ENCODE measurements at regions not wholly inside any gene's neighbourhood (a gene's known extent, or its start where the extent isn't known, plus 50 kb on each side); places are given as distances from the start of the nearest gene placed in this dataset.
"Not testable (repeated sequence)": the region's sequence is repeated elsewhere in the genome, so short reads cannot be mapped to it uniquely, and the experiment has no call there.

DNA sequence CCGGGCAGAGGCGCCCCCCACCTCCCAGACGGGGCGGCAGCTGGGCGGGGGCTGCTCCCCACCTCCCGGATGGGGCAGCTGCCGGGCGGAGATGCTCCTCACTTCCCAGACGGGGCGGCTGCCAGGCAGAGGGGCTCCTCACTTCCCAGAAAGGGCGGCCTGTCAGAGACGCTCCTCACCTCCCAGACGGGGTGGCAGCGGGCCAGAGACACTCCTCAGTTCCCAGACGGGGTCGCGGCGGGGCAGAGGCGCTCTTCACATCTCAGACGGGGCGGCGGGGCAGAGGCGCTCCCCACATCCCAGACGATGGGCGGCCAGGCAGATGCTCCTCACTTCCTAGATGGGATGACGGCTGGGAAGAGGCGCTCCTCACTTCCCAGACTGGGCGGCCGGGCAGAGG lies 1337.9 kb downstream of the BRINP3 start:
- not testable (repeated sequence) for H3K27me3 ChIP-seq (ENCODE audit: control insufficient read depth, insufficient read depth, low read length); H3K4me1 ChIP-seq (ENCODE audit: control insufficient read depth, insufficient read depth, low read length); H3K9ac ChIP-seq (ENCODE audit: low read depth, low read length); H3K9me3 ChIP-seq (replicated peaks; ENCODE audit: low read length); H3K36me3 ChIP-seq (ENCODE audit: insufficient read depth, low read length); H3K4me3 ChIP-seq (ENCODE audit: low read length); H3K4me2 ChIP-seq (ENCODE audit: low read length)

DNA sequence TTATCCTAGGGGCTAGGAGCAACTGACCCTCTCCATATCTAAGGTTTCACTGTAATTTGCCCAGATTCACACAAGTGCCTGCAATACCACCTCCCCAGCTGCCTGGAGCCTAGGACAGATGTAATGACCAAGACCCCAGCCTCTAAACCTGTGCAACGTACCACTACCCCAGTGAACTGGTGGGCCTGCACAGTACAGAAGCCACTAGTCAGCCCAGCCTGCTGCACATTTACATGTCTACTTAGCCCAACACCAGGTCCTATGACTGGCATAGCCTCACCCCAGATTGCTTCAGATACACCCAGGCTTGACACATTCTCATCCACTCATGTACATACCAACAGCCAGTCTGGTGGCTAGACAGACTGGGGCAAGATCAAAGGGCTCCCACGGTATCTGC lies 1336.6 kb downstream of the BRINP3 start:
- Histone ChIP-seq H3K9ac (ENCODE audit: low read depth, low read length) (no peak overlapping the region), H3K36me3 (ENCODE audit: insufficient read depth, low read length) (no peaks in the 10 kb centered on the region), H3K4me2 (ENCODE audit: low read length) (no peak overlapping the region), H3K9me3 (replicated peaks; ENCODE audit: low read length) (peaks cover 9% of the 10 kb centered on the region), H3K27me3 (ENCODE audit: control insufficient read depth, insufficient read depth, low read length) (no peaks in the 10 kb centered on the region), H3K4me1 (ENCODE audit: control insufficient read depth, insufficient read depth, low read length) (no peaks in the 10 kb centered on the region), H3K4me3 (ENCODE audit: low read length) (no peak overlapping the region)

DNA sequence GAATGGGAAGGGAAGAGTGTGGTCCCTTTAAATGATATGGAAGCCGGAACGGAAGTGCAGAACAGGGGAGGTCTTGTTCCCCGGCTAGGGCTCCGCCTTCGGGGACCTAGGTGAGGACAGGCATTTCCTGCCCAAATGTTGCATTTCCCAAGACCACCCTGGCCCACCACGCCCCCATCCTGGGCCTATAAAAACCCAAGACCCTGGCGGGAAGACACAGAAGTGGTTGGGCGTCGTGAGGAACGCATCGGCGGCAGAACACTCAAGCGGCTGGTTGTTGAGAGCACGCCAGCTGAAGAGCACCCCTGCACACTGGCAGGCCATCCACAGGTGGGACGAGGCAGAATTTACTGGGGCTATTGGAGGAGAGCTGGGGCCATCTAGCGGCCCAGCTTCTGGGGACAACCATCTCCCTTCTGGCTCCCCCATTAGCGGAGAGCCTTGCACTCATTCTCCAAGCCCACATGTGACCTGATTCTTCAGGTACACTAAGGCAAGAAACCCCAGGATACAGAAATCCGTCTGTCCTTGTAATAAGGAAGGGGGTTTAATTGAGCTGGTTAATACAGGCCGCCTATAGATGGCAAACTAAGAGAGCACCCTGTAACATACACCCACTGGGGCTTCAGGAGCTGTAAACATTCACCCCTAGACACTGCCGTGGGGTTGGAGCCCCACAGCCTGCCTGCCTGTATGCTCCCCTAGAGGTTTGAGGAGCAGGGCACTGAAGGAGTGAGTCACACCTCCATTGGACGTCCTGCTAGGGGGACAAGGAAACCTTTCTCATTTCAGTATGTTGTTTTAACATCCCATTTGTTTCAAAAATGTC lies 1327.9 kb downstream of the BRINP3 start:
- Histone ChIP-seq H3K4me3 (ENCODE audit: low read length) (no peak overlapping the region), H3K4me2 (ENCODE audit: low read length) (no peak overlapping the region), H3K9ac (ENCODE audit: low read depth, low read length) (no peak overlapping the region), H3K36me3 (ENCODE audit: insufficient read depth, low read length) (no peaks in the 10 kb centered on the region), H3K27me3 (ENCODE audit: control insufficient read depth, insufficient read depth, low read length) (no peaks in the 10 kb centered on the region), H3K9me3 (replicated peaks; ENCODE audit: low read length) (no peaks in the 10 kb centered on the region), H3K4me1 (ENCODE audit: control insufficient read depth, insufficient read depth, low read length) (no peaks in the 10 kb centered on the region)

DNA sequence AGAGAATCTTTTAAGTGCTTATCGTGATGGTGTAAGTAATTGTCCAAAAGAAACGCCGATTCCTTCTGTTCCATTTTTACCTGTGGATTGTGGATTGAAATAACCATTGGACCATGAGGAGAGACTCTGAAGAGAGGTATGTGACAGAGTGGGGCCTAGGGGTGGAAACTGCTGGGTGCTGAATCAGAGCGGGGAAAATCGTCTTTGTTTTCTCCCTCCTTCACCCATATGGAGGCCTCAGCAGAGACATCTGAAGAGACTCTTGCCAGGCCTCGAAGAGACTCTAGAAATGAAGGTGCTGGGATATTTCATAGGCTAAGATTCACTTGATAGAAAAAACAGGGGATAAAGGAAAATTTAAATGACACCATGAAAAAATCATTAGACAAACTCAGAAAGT lies 1327.0 kb downstream of the BRINP3 start:
- H3K4me3 ChIP-seq (ENCODE audit: low read length) = no peak overlapping the region
- no peaks in the 10 kb centered on the region for H3K36me3 ChIP-seq (ENCODE audit: insufficient read depth, low read length)
- no peak overlapping the region for H3K4me2 ChIP-seq (ENCODE audit: low read length)
- peaks cover 5% of the 10 kb centered on the region for H3K9me3 ChIP-seq (replicated peaks; ENCODE audit: low read length)
- no peak overlapping the region for H3K9ac ChIP-seq (ENCODE audit: low read depth, low read length)
- no peaks in the 10 kb centered on the region for H3K4me1 ChIP-seq (ENCODE audit: control insufficient read depth, insufficient read depth, low read length)
- H3K27me3 ChIP-seq (ENCODE audit: control insufficient read depth, insufficient read depth, low read length) = no peaks in the 10 kb centered on the region

DNA sequence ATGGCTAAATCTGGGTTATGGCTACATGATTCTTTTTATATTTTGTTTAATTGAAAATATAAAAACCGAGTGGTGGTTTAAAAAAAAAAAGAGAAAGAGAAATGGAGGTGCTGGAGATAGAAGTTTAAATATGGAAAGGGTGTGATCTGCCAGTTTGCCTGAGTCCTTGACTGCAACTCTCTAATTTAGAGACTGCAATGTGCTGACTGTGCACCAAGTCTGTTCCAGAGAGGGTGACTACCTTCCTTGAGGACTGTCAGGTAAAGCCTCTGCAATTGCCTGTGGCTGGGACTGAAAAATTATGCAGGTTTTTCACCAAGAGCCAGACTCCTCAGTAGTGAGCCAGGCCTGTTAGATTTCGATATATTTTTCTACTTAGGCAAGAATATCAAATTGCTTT lies 1326.3 kb downstream of the BRINP3 start:
- Histone ChIP-seq H3K9ac (ENCODE audit: low read depth, low read length) (no peak overlapping the region), H3K4me1 (ENCODE audit: control insufficient read depth, insufficient read depth, low read length) (no peaks in the 10 kb centered on the region), H3K9me3 (replicated peaks; ENCODE audit: low read length) (peaks cover 5% of the 10 kb centered on the region), H3K36me3 (ENCODE audit: insufficient read depth, low read length) (no peaks in the 10 kb centered on the region), H3K27me3 (ENCODE audit: control insufficient read depth, insufficient read depth, low read length) (no peaks in the 10 kb centered on the region), H3K4me3 (ENCODE audit: low read length) (no peak overlapping the region), H3K4me2 (ENCODE audit: low read length) (no peak overlapping the region)

DNA sequence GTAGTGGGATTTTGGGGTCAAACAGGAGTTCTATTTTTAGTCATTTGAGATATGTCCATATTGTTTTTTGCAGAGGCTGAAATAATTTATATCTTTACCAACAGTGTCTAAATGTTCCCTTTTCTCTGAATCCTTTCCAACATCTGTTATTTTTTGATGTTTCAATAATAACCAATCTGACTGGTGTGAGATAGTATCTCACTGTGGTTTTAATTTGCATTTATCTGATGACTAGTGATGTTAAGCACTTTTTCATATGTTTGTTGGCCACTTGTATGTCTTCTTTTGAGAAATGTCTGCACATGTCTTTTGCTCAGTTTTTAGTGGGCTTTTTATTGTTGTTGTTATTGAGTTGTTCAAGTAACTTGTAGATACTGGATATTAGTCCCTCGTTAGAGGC lies 1325.0 kb downstream of the BRINP3 start:
- H3K4me3 ChIP-seq (ENCODE audit: low read length) = no peak overlapping the region
- H3K4me2 ChIP-seq (ENCODE audit: low read length) = no peak overlapping the region
- H3K9me3 ChIP-seq (replicated peaks; ENCODE audit: low read length) = peaks cover 5% of the 10 kb centered on the region
- H3K4me1 ChIP-seq (ENCODE audit: control insufficient read depth, insufficient read depth, low read length) = no peaks in the 10 kb centered on the region
- no peaks in the 10 kb centered on the region for H3K27me3 ChIP-seq (ENCODE audit: control insufficient read depth, insufficient read depth, low read length)
- no peaks in the 10 kb centered on the region for H3K36me3 ChIP-seq (ENCODE audit: insufficient read depth, low read length)
- no peak overlapping the region for H3K9ac ChIP-seq (ENCODE audit: low read depth, low read length)

DNA sequence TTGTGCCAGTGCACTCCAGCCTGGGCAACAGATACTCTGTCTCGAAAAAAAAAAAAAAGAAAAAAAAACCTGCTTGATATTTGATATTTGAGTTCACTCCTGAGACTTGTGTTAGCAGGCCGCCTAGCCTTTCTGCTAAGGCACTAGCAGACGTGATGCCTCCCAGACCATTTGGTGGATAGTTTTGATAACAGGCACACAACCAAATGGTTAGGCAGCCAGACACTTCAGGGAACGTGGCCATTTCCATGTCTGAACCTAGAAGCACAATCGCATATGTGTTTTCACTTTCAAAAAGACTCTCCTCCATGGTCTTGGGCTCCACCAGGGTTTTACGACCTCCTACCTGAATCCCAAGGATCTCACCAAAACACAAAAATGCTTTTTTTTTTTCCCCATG lies 1319.5 kb downstream of the BRINP3 start:
- Histone ChIP-seq H3K4me1 (ENCODE audit: control insufficient read depth, insufficient read depth, low read length) (no peaks in the 10 kb centered on the region), H3K36me3 (ENCODE audit: insufficient read depth, low read length) (no peaks in the 10 kb centered on the region), H3K4me3 (ENCODE audit: low read length) (no peak overlapping the region), H3K9ac (ENCODE audit: low read depth, low read length) (no peak overlapping the region), H3K27me3 (ENCODE audit: control insufficient read depth, insufficient read depth, low read length) (no peaks in the 10 kb centered on the region), H3K4me2 (ENCODE audit: low read length) (no peak overlapping the region), H3K9me3 (replicated peaks; ENCODE audit: low read length) (peaks cover 5% of the 10 kb centered on the region)

DNA sequence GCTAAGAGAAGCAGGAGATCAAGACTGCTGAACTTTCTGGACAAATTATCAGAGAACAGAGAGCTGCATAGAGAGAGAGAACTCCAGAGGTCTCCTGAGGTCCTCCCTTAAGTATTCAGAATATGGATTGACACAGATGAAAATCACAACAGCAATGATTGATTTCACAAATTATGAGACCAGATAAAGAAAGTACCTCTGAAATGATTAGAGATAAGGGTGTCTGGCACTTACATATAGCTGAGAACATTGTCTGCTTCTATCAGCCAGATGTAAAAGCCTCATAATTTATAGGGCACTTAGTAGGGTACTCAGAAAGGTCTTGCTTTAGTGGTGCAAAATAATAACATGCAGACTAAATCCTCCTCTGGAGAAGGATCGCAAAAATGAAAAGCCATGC lies 1301.8 kb downstream of the BRINP3 start:
- no peak overlapping the region for H3K4me2 ChIP-seq (ENCODE audit: low read length)
- H3K4me3 ChIP-seq (ENCODE audit: low read length) = no peak overlapping the region
- H3K4me1 ChIP-seq (ENCODE audit: control insufficient read depth, insufficient read depth, low read length) = no peaks in the 10 kb centered on the region
- peaks cover 5% of the 10 kb centered on the region for H3K9me3 ChIP-seq (replicated peaks; ENCODE audit: low read length)
- no peaks in the 10 kb centered on the region for H3K36me3 ChIP-seq (ENCODE audit: insufficient read depth, low read length)
- H3K9ac ChIP-seq (ENCODE audit: low read depth, low read length) = no peak overlapping the region
- no peaks in the 10 kb centered on the region for H3K27me3 ChIP-seq (ENCODE audit: control insufficient read depth, insufficient read depth, low read length)

DNA sequence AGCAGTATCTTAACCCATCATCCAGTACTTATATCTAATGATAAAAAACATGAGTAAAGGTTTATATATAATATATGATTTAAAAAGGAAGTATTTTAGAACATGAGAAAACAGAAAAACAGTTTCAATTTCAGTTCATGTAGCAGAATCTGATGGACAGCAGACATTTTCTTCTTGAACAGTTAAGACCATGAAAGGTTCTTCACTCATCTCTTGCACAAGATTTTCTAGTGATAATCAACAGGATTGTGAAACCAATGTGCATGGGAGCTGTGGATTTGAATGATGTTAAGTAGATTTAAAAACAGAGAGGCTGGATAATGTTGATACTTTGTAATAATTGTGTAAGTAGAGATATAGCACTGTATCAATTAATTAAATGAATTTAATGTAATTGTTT lies 1297.6 kb downstream of the BRINP3 start:
- H3K4me2 ChIP-seq (ENCODE audit: low read length) = no peak overlapping the region
- H3K36me3 ChIP-seq (ENCODE audit: insufficient read depth, low read length) = no peaks in the 10 kb centered on the region
- peaks cover 5% of the 10 kb centered on the region for H3K9me3 ChIP-seq (replicated peaks; ENCODE audit: low read length)
- H3K27me3 ChIP-seq (ENCODE audit: control insufficient read depth, insufficient read depth, low read length) = no peaks in the 10 kb centered on the region
- no peaks in the 10 kb centered on the region for H3K4me1 ChIP-seq (ENCODE audit: control insufficient read depth, insufficient read depth, low read length)
- H3K4me3 ChIP-seq (ENCODE audit: low read length) = no peak overlapping the region
- no peak overlapping the region for H3K9ac ChIP-seq (ENCODE audit: low read depth, low read length)

DNA sequence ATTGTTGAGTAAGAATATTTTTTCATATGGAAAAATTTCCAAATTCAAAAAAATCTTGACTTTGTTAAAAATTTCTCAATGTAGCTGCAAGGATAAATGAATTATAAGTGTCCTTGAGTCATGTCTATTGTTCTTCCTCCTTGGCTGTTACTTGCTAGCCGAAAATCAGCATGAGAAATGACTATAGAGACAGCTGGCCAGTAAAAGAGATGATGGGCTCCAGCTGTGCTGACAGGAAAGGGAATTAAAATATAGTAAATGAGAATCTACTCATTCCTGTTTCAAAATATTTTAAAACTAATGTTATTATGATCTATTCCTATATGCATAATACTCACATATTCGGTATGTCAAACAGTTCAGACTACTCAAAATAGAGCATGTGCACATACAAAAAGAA lies 1292.6 kb downstream of the BRINP3 start:
- Histone ChIP-seq H3K27me3 (ENCODE audit: control insufficient read depth, insufficient read depth, low read length) (no peaks in the 10 kb centered on the region), H3K4me1 (ENCODE audit: control insufficient read depth, insufficient read depth, low read length) (no peaks in the 10 kb centered on the region), H3K9ac (ENCODE audit: low read depth, low read length) (no peak overlapping the region), H3K4me2 (ENCODE audit: low read length) (no peak overlapping the region), H3K4me3 (ENCODE audit: low read length) (no peak overlapping the region), H3K9me3 (replicated peaks; ENCODE audit: low read length) (peaks cover 2% of the 10 kb centered on the region), H3K36me3 (ENCODE audit: insufficient read depth, low read length) (no peaks in the 10 kb centered on the region)

DNA sequence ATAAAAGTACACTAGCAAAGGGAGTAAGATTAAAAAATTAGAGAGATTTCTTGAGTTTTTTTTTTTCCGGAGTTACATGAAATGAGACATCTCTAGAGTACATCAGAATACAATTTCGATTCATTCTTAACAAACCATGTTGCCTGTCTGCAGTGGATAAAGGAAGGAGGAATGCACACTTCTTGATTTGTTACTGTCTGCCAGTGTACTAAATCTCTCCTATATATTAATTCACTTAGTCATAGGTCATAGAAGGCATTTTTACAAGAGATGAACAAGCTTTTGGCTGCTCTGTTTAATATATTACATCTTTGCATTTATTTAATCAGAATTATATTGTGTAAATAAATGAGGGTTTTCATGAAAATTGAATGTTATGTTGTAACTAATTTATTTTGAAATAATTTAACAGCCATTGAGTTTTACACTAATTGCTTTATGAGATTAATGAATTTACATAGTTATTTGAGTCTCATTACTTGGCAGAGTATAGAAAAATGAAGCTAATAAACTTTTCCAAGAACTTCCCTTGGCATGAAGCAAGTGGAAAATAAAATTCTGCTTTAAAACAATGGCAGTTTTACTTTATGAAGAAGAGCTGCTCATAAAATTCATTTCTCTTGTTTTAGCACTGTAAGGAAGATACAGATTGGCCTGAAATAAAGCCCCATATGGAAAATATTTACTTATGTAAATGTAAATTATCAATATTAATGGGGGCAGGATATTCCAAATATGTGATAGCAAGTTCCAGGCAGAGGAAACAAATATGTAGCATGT lies 1284.7 kb downstream of the BRINP3 start:
- Histone ChIP-seq H3K4me3 (ENCODE audit: low read length) (no peak overlapping the region), H3K9ac (ENCODE audit: low read depth, low read length) (no peak overlapping the region), H3K27me3 (ENCODE audit: control insufficient read depth, insufficient read depth, low read length) (no peaks in the 10 kb centered on the region), H3K4me1 (ENCODE audit: control insufficient read depth, insufficient read depth, low read length) (no peaks in the 10 kb centered on the region), H3K9me3 (replicated peaks; ENCODE audit: low read length) (peaks cover 6% of the 10 kb centered on the region), H3K36me3 (ENCODE audit: insufficient read depth, low read length) (no peaks in the 10 kb centered on the region), H3K4me2 (ENCODE audit: low read length) (no peak overlapping the region)

DNA sequence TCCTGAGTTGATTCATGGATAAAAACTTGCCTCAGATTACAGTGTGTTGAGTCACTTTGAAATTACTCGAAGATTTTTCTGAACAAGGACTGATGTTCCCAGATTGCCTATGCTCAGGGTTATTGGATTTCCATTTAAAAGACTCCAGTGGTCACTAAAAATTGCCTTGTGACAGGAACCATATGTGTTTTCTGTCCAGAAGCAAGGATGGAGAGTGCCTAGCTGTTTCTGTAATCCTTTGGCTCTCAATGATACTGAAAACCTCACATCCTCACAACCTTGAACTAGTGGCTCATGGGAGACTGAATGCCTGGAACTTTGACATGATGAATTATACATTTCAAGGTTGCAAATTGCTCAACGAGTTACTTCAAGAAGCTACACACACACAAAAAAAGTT lies 1271.8 kb downstream of the BRINP3 start:
- Histone ChIP-seq H3K9me3 (replicated peaks; ENCODE audit: low read length) (no peaks in the 10 kb centered on the region), H3K4me1 (ENCODE audit: control insufficient read depth, insufficient read depth, low read length) (no peaks in the 10 kb centered on the region), H3K9ac (ENCODE audit: low read depth, low read length) (no peak overlapping the region), H3K4me2 (ENCODE audit: low read length) (no peak overlapping the region), H3K4me3 (ENCODE audit: low read length) (no peak overlapping the region), H3K27me3 (ENCODE audit: control insufficient read depth, insufficient read depth, low read length) (no peaks in the 10 kb centered on the region), H3K36me3 (ENCODE audit: insufficient read depth, low read length) (no peaks in the 10 kb centered on the region)
